GM12864 (cell line): ENCODE measurements at regions not wholly inside any gene's neighbourhood (a gene's known extent, or its start where the extent isn't known, plus 50 kb on each side); places are given as distances from the start of the nearest gene placed in this dataset.
"Not testable (repeated sequence)": the region's sequence is repeated elsewhere in the genome, so short reads cannot be mapped to it uniquely, and the experiment has no call there.

Experiments used
- DNase-seq: peaks from one replicate; pipeline ENCODE4 v3.0.0-alpha.2; 2011; ENCODE audit warnings: low read depth
- H3K4me3 ChIP-seq: 2 replicates; pipeline ENCODE4 v1.5.1; 2011; ENCODE audit warnings: mild to moderate bottlenecking, low read depth, low read length, control low read depth
- TF ChIP-seq, protein P1 (sequence below): IDR thresholded peaks from 2 replicates; pipeline ENCODE4 v1.5.1; 2011; ENCODE audit warnings: low read depth, mild to moderate bottlenecking, moderate library complexity, low read length, control low read depth, inconsistent platforms; ENCODE audit errors: missing control alignments

GRCh38 chr18:38752430-38752829 is 1186.8 kb upstream of the CELF4 start:
- no peak overlapping the region for H3K4me3 ChIP-seq
- no peak for DNase-seq
- TF ChIP-seq, protein P1, sequence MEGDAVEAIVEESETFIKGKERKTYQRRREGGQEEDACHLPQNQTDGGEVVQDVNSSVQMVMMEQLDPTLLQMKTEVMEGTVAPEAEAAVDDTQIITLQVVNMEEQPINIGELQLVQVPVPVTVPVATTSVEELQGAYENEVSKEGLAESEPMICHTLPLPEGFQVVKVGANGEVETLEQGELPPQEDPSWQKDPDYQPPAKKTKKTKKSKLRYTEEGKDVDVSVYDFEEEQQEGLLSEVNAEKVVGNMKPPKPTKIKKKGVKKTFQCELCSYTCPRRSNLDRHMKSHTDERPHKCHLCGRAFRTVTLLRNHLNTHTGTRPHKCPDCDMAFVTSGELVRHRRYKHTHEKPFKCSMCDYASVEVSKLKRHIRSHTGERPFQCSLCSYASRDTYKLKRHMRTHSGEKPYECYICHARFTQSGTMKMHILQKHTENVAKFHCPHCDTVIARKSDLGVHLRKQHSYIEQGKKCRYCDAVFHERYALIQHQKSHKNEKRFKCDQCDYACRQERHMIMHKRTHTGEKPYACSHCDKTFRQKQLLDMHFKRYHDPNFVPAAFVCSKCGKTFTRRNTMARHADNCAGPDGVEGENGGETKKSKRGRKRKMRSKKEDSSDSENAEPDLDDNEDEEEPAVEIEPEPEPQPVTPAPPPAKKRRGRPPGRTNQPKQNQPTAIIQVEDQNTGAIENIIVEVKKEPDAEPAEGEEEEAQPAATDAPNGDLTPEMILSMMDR = no peak

GRCh38 chr18:38751898-38752297 is 1186.3 kb upstream of the CELF4 start:
- TF ChIP-seq, protein P1 = no peak
- H3K4me3 ChIP-seq = no peak overlapping the region
- peak; percentile 12 for DNase-seq

DNA sequence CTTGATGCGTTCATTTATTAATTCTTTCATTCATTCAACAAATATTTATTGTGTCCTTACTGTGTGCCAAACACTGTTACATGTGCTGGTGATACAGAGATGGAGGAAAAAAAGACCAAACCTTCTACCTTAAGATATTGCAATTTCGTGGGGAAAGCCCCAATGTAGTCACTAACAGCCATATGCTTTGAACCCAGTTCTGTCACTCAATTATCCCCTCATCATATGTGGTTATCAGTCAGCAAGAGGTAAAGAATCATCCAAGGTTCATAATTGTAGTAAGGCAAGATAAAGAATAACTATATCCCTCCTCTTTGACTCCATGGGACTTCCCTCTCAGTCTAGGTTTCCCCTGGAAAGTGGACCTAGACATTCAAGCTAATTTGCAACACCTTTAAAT is 1185.6 kb upstream of the CELF4 start:
- no peak for DNase-seq
- H3K4me3 ChIP-seq = no peak overlapping the region
- TF ChIP-seq, protein P1 = no peak

GRCh38 chr18:38750751-38751150 is 1185.2 kb upstream of the CELF4 start:
- no peak for DNase-seq
- TF ChIP-seq, protein P1 = no peak
- H3K4me3 ChIP-seq = no peak overlapping the region

- no peak overlapping the region for H3K4me3 ChIP-seq
- DNase-seq = peak; percentile 8
- TF ChIP-seq, protein P1 = no peak
These were observed 1181.6 kb upstream of the CELF4 start for GRCh38 chr18:38747153-38747552.

- H3K4me3 ChIP-seq, DNase-seq: not testable (repeated sequence)
These were observed 1154.6 kb upstream of the CELF4 start for GRCh38 chr18:38720181-38720580.

DNA sequence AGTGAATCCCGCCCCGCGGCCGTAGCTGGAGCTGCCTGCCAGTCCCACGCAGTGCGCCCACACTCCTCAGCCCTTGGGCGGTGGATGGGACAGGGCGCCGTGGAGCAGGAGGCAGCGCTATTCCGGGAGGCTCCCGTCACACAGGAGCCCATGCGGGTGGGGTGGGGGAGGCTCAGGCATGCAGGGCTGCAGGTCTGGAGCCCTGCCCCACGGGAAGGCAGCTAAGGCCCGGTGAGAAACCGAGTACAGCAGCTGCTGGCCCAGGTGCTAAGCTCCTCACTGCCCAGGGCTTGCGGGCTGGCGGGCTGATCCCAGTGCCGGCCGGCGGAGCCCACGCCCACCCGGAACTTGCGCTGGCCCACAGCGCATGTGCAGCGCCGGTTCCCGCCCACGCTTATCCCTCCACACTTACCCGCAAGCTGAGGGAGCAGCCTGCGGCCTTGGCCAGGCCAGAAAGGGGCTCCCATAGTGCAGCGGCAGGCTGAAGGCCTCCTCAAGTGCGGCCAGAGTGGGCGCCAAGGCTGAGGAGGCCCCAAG is 1152.8 kb upstream of the CELF4 start:
- no peak overlapping the region for H3K4me3 ChIP-seq

More for the DNA sequence above, 1152.8 kb upstream of the CELF4 start:
- no peak for DNase-seq
- TF ChIP-seq, protein P1 = no peak
